AG09309 (cell line): ENCODE measurements at regions not wholly inside any gene's neighbourhood (a gene's known extent, or its start where the extent isn't known, plus 50 kb on each side); places are given as distances from the start of the nearest gene placed in this dataset.

Experiments
- DNase-seq: peaks from one replicate; pipeline ENCODE4 v3.0.0-alpha.2; 2010; ENCODE audit warnings: low read depth
- H3K4me3 ChIP-seq: 2 replicates; pipeline ENCODE4 v1.5.1; 2011; ENCODE audit warnings: mild to moderate bottlenecking, low read depth, low read length, moderate library complexity; ENCODE audit not compliant: control insufficient read depth
- TF ChIP-seq, protein P1 (sequence below): IDR thresholded peaks from 2 replicates; pipeline ENCODE4 v1.5.1; 2011; ENCODE audit warnings: mild to moderate bottlenecking, low read depth, low read length, inconsistent platforms; ENCODE audit not compliant: insufficient read depth, control insufficient read depth; ENCODE audit errors: missing control alignments

- no peak for DNase-seq
- TF ChIP-seq, protein P1, sequence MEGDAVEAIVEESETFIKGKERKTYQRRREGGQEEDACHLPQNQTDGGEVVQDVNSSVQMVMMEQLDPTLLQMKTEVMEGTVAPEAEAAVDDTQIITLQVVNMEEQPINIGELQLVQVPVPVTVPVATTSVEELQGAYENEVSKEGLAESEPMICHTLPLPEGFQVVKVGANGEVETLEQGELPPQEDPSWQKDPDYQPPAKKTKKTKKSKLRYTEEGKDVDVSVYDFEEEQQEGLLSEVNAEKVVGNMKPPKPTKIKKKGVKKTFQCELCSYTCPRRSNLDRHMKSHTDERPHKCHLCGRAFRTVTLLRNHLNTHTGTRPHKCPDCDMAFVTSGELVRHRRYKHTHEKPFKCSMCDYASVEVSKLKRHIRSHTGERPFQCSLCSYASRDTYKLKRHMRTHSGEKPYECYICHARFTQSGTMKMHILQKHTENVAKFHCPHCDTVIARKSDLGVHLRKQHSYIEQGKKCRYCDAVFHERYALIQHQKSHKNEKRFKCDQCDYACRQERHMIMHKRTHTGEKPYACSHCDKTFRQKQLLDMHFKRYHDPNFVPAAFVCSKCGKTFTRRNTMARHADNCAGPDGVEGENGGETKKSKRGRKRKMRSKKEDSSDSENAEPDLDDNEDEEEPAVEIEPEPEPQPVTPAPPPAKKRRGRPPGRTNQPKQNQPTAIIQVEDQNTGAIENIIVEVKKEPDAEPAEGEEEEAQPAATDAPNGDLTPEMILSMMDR = no peak
- H3K4me3 ChIP-seq = no peak overlapping the region
These were observed 138.2 kb downstream of the SUCLA2 start for GRCh38 chr13:47862841-47863240.

DNA sequence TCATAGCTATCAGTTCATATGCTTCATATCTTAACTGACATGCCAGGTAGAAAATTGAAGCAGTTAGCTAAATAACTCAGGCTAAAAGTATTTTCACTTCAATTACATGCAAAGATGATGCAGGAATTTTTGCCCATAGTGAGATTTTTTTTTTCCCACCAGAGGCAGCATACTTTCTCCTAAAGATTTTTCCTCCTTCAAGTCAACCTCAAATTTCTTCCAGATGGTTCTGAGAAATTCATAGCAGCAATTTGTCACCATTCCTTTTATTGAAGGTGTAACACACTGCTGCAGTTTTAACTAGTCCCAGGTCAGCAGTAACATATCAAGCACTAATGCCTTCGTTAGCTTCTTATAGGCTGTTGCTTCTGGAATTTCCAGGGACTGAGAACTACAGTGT is 141.9 kb downstream of the SUCLA2 start:
- TF ChIP-seq, protein P1 = peak; percentile 4

GRCh38 chr13:47858042-47859025 is 142.7 kb downstream of the SUCLA2 start:
- peak; percentile 75 for DNase-seq
- no peak overlapping the region for H3K4me3 ChIP-seq
- TF ChIP-seq, protein P1 = no peak

More for the DNA sequence above, 141.9 kb downstream of the SUCLA2 start:
- peak; percentile 34 for DNase-seq
- H3K4me3 ChIP-seq = no peak overlapping the region

DNA sequence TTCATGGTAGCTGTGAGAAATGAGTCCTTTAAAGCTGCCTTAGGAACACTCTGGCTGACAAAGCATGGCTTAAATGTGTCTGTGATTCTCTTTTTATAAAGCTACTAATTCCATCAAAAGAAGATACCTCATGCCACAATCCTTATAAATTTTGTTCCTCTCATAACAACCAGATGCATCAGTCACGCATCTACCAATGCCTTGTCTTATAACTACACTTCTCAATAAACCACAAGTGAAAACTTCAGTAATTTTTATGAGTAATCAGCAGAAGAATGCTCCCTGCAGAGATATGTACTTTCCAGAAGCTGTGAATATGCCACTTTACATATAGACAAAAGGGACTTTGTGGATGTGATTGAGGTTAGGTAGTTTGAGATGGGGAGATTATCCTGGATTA is 147.8 kb downstream of the SUCLA2 start:
- H3K4me3 ChIP-seq = no peak overlapping the region
- DNase-seq = peak; percentile 71
- TF ChIP-seq, protein P1 = no peak

GRCh38 chr13:47846886-47847285 is 154.2 kb downstream of the SUCLA2 start:
- H3K4me3 ChIP-seq = no peak overlapping the region
- no peak for DNase-seq
- TF ChIP-seq, protein P1 = no peak

- TF ChIP-seq, protein P1 = no peak
- no peak for DNase-seq
- no peak overlapping the region for H3K4me3 ChIP-seq
These were observed 155.1 kb downstream of the SUCLA2 start for GRCh38 chr13:47845981-47846380.
